HepG2 (cell line): ENCODE measurements at regions not wholly inside any gene's neighbourhood (a gene's known extent, or its start where the extent isn't known, plus 50 kb on each side); places are given as distances from the start of the nearest gene placed in this dataset.

Experiments
- ATAC-seq: fragments of 200-7000 bp; cut with Tn5 transposase; 3 replicates; pipeline ENCODE4 v1.9.1; 2020; ENCODE audit warnings: mild to moderate bottlenecking, moderate library complexity
- BruUV-seq: library from RNA; stranded (reverse); fragments of 400-500 nt; replicated peaks from 2 replicates; lab custom pipeline; 2021; lab: Mats Ljungman, UMichigan
- CTCF ChIA-PET: fragments of 300-600 bp; formaldehyde crosslinking; extraction: SDS; loops from one replicate; lab custom pipeline; 2021; ENCODE audit warnings: low total read pairs, inconsistent platforms, low intra/inter-chr PET ratio; lab: Yijun Ruan, JAX
- POLR2A ChIA-PET: fragments of 350-600 bp; sonication (Branson Sonifier 250); formaldehyde crosslinking; loops from one replicate; lab custom pipeline; 2020; ENCODE audit warnings: antibody characterized with exemption, inconsistent platforms; lab: Yijun Ruan, JAX
- DNase-seq: peaks from one replicate; pipeline ENCODE4 v3.0.0-alpha.2; 2015; ENCODE audit warnings: low spot score
- FAIRE-seq: peaks from 3 replicates; lab custom pipeline; 2011; peaks lifted over from hg19 to GRCh38; lab: Jason Lieb, UNC
- H2AFZ ChIP-seq: one replicate; pipeline ENCODE4 v1.6.1; 2011; ENCODE audit warnings: low read length, inconsistent platforms
- H3K27ac ChIP-seq: fragments of 300-600 bp; 3 replicates; pipeline ENCODE4 v1.8.0; 2011; ENCODE audit warnings: mixed run types, mild to moderate bottlenecking, mixed read lengths, low read length, inconsistent platforms; ENCODE audit not compliant: insufficient read depth; ENCODE audit errors: extremely low read length
- H3K27me3 ChIP-seq, 2 experiments: fragments of 200-600 bp in 1 of 2; 2 replicates in 1 of 2; 3 replicates in 1 of 2; pipeline versions ENCODE4 v1.6.0 to v1.8.0; 2011; ENCODE audit warnings: low read length in 2 of 2, mild to moderate bottlenecking in 2 of 2, moderate library complexity in 2 of 2, inconsistent platforms in 1 of 2; ENCODE audit not compliant: insufficient read depth in 2 of 2, control insufficient read depth in 1 of 2
- H3K36me3 ChIP-seq, 2 experiments: fragments of 200-600 bp in 1 of 2; replicated peaks in 1 of 2; 2 replicates in 1 of 2; 3 replicates in 1 of 2; pipeline versions ENCODE4 v1.5.1 to v1.8.0; 2011; ENCODE audit warnings: low read length in 2 of 2, inconsistent platforms in 1 of 2; ENCODE audit not compliant: insufficient read depth in 2 of 2, control insufficient read depth in 1 of 2
- H3K4me1 ChIP-seq: 2 replicates; pipeline ENCODE4 v1.5.1; 2012; ENCODE audit warnings: low read length, inconsistent platforms; ENCODE audit not compliant: insufficient read depth
- H3K4me2 ChIP-seq: 2 replicates; pipeline ENCODE4 v1.6.0; 2011; ENCODE audit warnings: low read depth, low read length, inconsistent platforms
- H3K4me3 ChIP-seq, 3 experiments: fragments of 200-600 bp in 1 of 3; sonication (generic), shearing (Covaris generic) in 1 of 3; replicated peaks in 1 of 3; 2 replicates each; pipeline ENCODE4 v1.5.1; 2011 to 2016; ENCODE audit warnings: low read length in 3 of 3, inconsistent platforms in 2 of 3, low read depth in 2 of 3, mild to moderate bottlenecking in 2 of 3, control low read depth in 1 of 3, mixed read lengths in 1 of 3; ENCODE audit not compliant: insufficient read depth in 1 of 3
- H3K79me2 ChIP-seq: one replicate; pipeline ENCODE4 v1.6.1; 2011; ENCODE audit warnings: low read length, inconsistent platforms; ENCODE audit not compliant: insufficient read depth
- H3K9ac ChIP-seq: 2 replicates; pipeline ENCODE4 v1.6.0; 2011; ENCODE audit warnings: mild to moderate bottlenecking, low read depth, low read length, inconsistent platforms; ENCODE audit not compliant: insufficient read depth
- H3K9me3 ChIP-seq: 2 replicates; pipeline ENCODE4 v1.5.1; 2012; ENCODE audit warnings: mild to moderate bottlenecking, low read length
- H4K20me1 ChIP-seq: 2 replicates; pipeline ENCODE4 v1.6.0; 2011; ENCODE audit warnings: inconsistent platforms, mild to moderate bottlenecking, low read length, moderate library complexity; ENCODE audit not compliant: insufficient read depth
- AGO1 ChIP-seq: fragments of 200-400 bp; formaldehyde crosslinking; IDR thresholded peaks from 2 replicates; pipeline ENCODE4 v1.6.1; 2017; ENCODE audit warnings: mild to moderate bottlenecking, low read depth, low read length, moderate library complexity; ENCODE audit not compliant: poor library complexity, severe bottlenecking
- FOXK1 ChIP-seq: sonication (generic); formaldehyde crosslinking; IDR thresholded peaks from 2 replicates; pipeline ENCODE4 v1.4.0; 2020; ENCODE audit warnings: low read depth, missing genetic modification reagents, borderline replicate concordance
- NPAS2 ChIP-seq: sonication (generic); formaldehyde crosslinking; IDR thresholded peaks from 2 replicates; pipeline ENCODE4 v1.8.0; 2022; ENCODE audit warnings: mild to moderate bottlenecking, missing genetic modification reagents, borderline replicate concordance
- SOX13 ChIP-seq, 3 experiments: fragments of 450-650 bp in 1 of 3; sonication (generic) in 1 of 3; formaldehyde crosslinking in 1 of 3; IDR thresholded peaks in 2 of 3; conservative IDR thresholded peaks in 1 of 3; 2 replicates each; pipeline versions ENCODE4 v1.5.0 to v1.6.1; 2016 to 2020; ENCODE audit warnings: antibody characterized with exemption in 1 of 3, mild to moderate bottlenecking in 1 of 3, missing compliant biosample characterization in 1 of 3, missing genetic modification reagents in 1 of 3, moderate library complexity in 1 of 3
- SRY ChIP-seq: sonication (generic); formaldehyde crosslinking; IDR thresholded peaks from 2 replicates; pipeline ENCODE4 v1.8.0; 2022; ENCODE audit warnings: mild to moderate bottlenecking, missing genetic modification reagents
- WIZ ChIP-seq: sonication (generic); formaldehyde crosslinking; IDR thresholded peaks from 2 replicates; pipeline ENCODE4 v1.5.1; 2020; ENCODE audit warnings: mild to moderate bottlenecking, missing genetic modification reagents
- ZBTB38 ChIP-seq: sonication (generic); formaldehyde crosslinking; IDR thresholded peaks from 2 replicates; pipeline ENCODE4 v1.5.1; 2020; ENCODE audit warnings: mild to moderate bottlenecking, missing genetic modification reagents
- ZBTB46 ChIP-seq: sonication (generic); formaldehyde crosslinking; IDR thresholded peaks from 2 replicates; pipeline ENCODE4 v1.4.0; 2020; ENCODE audit warnings: mild to moderate bottlenecking, missing genetic modification reagents, borderline replicate concordance
- ZFY ChIP-seq: sonication (generic); formaldehyde crosslinking; IDR thresholded peaks from 2 replicates; pipeline ENCODE4 v1.4.0; 2020; ENCODE audit warnings: missing genetic modification reagents
- ZNF34 ChIP-seq: sonication (generic); formaldehyde crosslinking; IDR thresholded peaks from 2 replicates; pipeline ENCODE4 v1.4.0; 2020; ENCODE audit warnings: mild to moderate bottlenecking, missing genetic modification reagents, borderline replicate concordance
- ZNF841 ChIP-seq: sonication (generic); formaldehyde crosslinking; IDR thresholded peaks from 2 replicates; pipeline ENCODE4 v1.8.1; 2023; ENCODE audit warnings: missing genetic modification reagents, borderline replicate concordance
- WGBS: methylation state at CpG from one replicate; pipeline ENCODE4 v1.1.6; 2017; ENCODE audit warnings: low lambda C conversion rate; 5-methylcytosine and 5-hydroxymethylcytosine counted together
- in situ Hi-C: cut with HindIII; loops from 2 replicates; pipeline ENCODE4 v1.10.0; 2017; ENCODE audit warnings: low pct_unique_long_range_greater_than_20kb; ENCODE audit not compliant: extremely low pct_ligation_motif_present
- intact Hi-C: fragments of 100-400 bp; cut with micrococcal nuclease; formaldehyde crosslinking; loops from one replicate; pipeline ENCODE4 v1.10.0; 2022; ENCODE audit not compliant: unreplicated experiment
- TF ChIP-seq, protein P1 (sequence below): sonication (generic); formaldehyde crosslinking; IDR thresholded peaks from 2 replicates; pipeline ENCODE4 v1.4.0; 2020; ENCODE audit warnings: missing genetic modification reagents, borderline replicate concordance
- TF ChIP-seq, protein P2 (sequence below): fragments of 450-650 bp; IDR thresholded peaks from 2 replicates; pipeline ENCODE4 v1.6.1; 2017; ENCODE audit warnings: mild to moderate bottlenecking
- TF ChIP-seq, protein P3 (sequence below): sonication (generic); formaldehyde crosslinking; IDR thresholded peaks from 2 replicates; pipeline ENCODE4 v1.5.1; 2020; ENCODE audit warnings: missing genetic modification reagents, mild to moderate bottlenecking, borderline replicate concordance

- no peaks in the 10 kb centered on the region for H3K79me2 ChIP-seq
- H3K9ac ChIP-seq, result no peak overlapping the region
- 0% methylated on average over 1 of the region's 1 CpG for WGBS
- intact Hi-C loops, result no loop called here
- no peak overlapping the region for H3K4me3 ChIP-seq
- no peak for FAIRE-seq
- no peaks in the 10 kb centered on the region for H3K36me3 ChIP-seq
- H3K4me2 ChIP-seq, result no peak overlapping the region
- ATAC-seq, result no peak
- POLR2A ChIA-PET, result no interaction called here
- no peaks in the 10 kb centered on the region for H3K27me3 ChIP-seq
- no peak for DNase-seq
- in situ Hi-C loops, result no loop called here
- H3K4me1 ChIP-seq, result no peaks in the 10 kb centered on the region
- no peaks in the 10 kb centered on the region for H4K20me1 ChIP-seq
- H3K9me3 ChIP-seq, result no peaks in the 10 kb centered on the region
- H2AFZ ChIP-seq, result no peak overlapping the region
- no TSS peak for BruUV-seq
- CTCF ChIA-PET, result no interaction called here
- no peak overlapping the region for H3K27ac ChIP-seq
- TF ChIP-seq, protein P1, sequence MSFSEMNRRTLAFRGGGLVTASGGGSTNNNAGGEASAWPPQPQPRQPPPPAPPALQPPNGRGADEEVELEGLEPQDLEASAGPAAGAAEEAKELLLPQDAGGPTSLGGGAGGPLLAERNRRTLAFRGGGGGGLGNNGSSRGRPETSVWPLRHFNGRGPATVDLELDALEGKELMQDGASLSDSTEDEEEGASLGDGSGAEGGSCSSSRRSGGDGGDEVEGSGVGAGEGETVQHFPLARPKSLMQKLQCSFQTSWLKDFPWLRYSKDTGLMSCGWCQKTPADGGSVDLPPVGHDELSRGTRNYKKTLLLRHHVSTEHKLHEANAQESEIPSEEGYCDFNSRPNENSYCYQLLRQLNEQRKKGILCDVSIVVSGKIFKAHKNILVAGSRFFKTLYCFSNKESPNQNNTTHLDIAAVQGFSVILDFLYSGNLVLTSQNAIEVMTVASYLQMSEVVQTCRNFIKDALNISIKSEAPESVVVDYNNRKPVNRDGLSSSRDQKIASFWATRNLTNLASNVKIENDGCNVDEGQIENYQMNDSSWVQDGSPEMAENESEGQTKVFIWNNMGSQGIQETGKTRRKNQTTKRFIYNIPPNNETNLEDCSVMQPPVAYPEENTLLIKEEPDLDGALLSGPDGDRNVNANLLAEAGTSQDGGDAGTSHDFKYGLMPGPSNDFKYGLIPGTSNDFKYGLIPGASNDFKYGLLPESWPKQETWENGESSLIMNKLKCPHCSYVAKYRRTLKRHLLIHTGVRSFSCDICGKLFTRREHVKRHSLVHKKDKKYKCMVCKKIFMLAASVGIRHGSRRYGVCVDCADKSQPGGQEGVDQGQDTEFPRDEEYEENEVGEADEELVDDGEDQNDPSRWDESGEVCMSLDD, result no peak
- TF ChIP-seq ZNF841 (no peak), FOXK1 (CRISPR knock-in tag) (no peak), ZFY (CRISPR knock-in tag) (no peak), ZBTB46 (CRISPR knock-in tag) (no peak), SRY (CRISPR knock-in tag) (no peak), AGO1 (no peak), ZBTB38 (CRISPR knock-in tag) (no peak), NPAS2 (CRISPR knock-in tag) (no peak), ZNF34 (CRISPR knock-in tag) (no peak), SOX13 (IDR thresholded peaks at IDR 0.05) (no peak), SOX13 (CRISPR knock-in tag; conservative IDR thresholded peaks at IDR 0.05 in 1 of 2, IDR thresholded peaks at IDR 0.05 in 1 of 2) (no peak), WIZ (no peak)
- TF ChIP-seq, protein P2, sequence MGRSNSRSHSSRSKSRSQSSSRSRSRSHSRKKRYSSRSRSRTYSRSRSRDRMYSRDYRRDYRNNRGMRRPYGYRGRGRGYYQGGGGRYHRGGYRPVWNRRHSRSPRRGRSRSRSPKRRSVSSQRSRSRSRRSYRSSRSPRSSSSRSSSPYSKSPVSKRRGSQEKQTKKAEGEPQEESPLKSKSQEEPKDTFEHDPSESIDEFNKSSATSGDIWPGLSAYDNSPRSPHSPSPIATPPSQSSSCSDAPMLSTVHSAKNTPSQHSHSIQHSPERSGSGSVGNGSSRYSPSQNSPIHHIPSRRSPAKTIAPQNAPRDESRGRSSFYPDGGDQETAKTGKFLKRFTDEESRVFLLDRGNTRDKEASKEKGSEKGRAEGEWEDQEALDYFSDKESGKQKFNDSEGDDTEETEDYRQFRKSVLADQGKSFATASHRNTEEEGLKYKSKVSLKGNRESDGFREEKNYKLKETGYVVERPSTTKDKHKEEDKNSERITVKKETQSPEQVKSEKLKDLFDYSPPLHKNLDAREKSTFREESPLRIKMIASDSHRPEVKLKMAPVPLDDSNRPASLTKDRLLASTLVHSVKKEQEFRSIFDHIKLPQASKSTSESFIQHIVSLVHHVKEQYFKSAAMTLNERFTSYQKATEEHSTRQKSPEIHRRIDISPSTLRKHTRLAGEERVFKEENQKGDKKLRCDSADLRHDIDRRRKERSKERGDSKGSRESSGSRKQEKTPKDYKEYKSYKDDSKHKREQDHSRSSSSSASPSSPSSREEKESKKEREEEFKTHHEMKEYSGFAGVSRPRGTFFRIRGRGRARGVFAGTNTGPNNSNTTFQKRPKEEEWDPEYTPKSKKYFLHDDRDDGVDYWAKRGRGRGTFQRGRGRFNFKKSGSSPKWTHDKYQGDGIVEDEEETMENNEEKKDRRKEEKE, result no peak
- TF ChIP-seq, protein P3, sequence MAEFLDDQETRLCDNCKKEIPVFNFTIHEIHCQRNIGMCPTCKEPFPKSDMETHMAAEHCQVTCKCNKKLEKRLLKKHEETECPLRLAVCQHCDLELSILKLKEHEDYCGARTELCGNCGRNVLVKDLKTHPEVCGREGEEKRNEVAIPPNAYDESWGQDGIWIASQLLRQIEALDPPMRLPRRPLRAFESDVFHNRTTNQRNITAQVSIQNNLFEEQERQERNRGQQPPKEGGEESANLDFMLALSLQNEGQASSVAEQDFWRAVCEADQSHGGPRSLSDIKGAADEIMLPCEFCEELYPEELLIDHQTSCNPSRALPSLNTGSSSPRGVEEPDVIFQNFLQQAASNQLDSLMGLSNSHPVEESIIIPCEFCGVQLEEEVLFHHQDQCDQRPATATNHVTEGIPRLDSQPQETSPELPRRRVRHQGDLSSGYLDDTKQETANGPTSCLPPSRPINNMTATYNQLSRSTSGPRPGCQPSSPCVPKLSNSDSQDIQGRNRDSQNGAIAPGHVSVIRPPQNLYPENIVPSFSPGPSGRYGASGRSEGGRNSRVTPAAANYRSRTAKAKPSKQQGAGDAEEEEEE (CRISPR knock-in tag), result no peak
Observed at GRCh38 chr3:109982201-109982600, 644.9 kb upstream of the DPPA4 start.
